Stimulated activated CD4-positive, alpha-beta T cell treated with anti-CD3 and anti-CD28 coated beads, Interleukin-4, amount 100 ng/mL, for 24 hours (primary cell): ENCODE measurements at regions not wholly inside any gene's neighbourhood (a gene's known extent, or its start where the extent isn't known, plus 50 kb on each side); places are given as distances from the start of the nearest gene placed in this dataset.
"Not testable (repeated sequence)": the region's sequence is repeated elsewhere in the genome, so short reads cannot be mapped to it uniquely, and the experiment has no call there.

Experiments used
- DNase-seq: peaks from one replicate; pipeline ENCODE4 v3.0.0-alpha.2; 2020

DNA sequence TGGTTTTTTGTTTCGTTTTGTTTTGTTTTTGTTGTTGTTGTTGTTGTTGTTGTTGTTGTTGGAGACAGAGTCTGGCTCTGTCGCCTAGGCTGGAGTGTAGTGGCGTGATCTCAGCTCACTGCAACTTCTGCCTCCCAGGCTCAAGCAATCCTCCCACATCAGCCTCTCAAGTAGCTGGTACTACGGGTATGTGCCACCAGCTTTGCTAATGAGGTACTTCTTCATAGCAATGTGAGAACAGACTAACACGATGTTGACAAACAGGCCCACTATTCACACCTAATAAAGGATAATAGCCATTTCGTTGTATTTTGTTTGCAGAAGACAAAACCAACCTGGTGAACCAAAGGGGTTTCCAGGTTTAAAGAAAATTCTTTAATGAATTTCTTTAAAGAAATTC, 130.9 kb downstream of the DIRAS2 start:
- DNase-seq = no peak

GRCh38 chr9:90514877-90515276, 127.7 kb downstream of the DIRAS2 start:
- no peak for DNase-seq

- DNase-seq = no peak
These were observed 127.1 kb downstream of the DIRAS2 start for GRCh38 chr9:90515510-90515909.

- no peak for DNase-seq
These were observed 125.5 kb downstream of the DIRAS2 start for GRCh38 chr9:90517103-90517502.

DNA sequence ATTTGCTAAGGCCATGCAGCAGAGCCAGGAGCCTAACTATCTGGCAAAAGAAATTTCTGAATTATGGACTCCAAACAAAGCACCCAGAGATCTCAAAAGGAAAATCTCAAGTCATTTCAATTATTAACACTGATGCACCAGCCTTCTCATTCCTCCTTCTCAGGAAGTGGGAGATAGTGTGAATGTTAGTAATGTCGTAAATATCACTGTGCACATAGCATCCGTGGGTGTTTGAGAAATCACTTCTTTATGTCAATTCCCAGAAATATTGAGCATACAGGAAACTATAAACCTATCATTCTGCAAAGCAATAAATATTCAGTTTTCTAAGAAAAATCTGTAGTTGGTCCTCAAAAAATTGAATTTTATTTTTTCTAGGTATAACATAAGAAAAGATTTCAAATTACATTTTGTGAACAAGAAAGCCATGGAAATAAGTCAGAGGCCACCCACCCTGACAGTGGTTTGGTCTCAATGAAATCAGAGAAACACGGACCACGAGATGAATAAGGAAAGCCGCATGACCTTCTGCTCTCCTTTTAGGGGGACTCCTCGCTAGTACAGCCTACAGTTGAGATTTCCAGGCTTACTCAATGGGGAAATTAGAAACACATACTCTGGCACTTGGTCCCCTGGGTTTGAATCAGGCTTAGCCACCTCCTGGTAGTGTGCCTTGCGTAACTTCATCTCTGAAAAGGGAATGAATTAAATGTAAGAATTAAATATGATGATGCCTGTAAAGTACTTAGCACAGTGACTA, 120.6 kb downstream of the DIRAS2 start:
- no peak for DNase-seq

GRCh38 chr9:90523958-90524357, 118.7 kb downstream of the DIRAS2 start:
- no peak for DNase-seq

- DNase-seq = no peak
These were observed 116.2 kb downstream of the DIRAS2 start for GRCh38 chr9:90526386-90526785.

DNA sequence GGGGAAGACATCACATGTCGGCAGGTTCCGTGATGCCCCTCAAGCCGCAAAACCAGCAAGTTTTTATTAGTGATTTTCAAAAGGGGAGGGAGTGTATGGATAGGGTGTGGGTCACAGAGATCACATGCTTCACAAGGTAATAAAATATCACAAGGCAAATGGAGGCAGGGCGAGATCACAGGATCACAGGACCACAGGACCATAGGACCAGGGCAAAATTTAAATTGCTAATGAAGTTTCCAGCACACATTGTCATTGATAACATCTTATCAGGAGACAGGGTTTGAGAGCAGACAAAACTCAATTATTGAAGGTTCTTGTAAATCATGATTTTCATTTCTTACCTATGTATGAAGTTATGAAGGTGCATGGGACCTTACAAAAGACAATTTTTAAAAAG, 106.5 kb downstream of the DIRAS2 start:
- not testable (repeated sequence) for DNase-seq

- DNase-seq = no peak
These were observed 104.1 kb downstream of the DIRAS2 start for GRCh38 chr9:90538566-90538965.

DNA sequence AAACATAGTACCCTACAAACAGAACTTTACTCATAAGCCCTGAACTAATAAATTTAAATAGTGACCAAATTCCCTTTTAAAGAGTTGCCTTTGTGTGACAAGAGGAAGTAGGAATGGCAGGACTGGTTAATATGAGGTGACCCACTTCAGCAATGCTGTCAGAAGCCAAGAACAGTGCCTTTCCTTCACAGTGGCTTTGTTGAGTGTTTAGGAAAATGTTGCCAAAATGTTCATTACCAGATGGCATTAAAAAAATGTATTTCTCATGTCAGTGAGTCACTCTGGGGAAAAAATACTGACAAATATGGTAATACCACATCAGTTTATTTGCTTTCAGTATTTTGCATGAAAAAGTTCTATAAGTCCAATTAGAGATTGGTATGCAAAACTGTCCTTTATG, 103.3 kb downstream of the DIRAS2 start:
- DNase-seq = no peak

GRCh38 chr9:90540734-90541133, 101.9 kb downstream of the DIRAS2 start:
- DNase-seq = no peak

- DNase-seq = no peak
These were observed 98.1 kb downstream of the DIRAS2 start for GRCh38 chr9:90544488-90544887.

- no peak for DNase-seq
These were observed 96.4 kb downstream of the DIRAS2 start for GRCh38 chr9:90546200-90546599.

- no peak for DNase-seq
These were observed 94.7 kb downstream of the DIRAS2 start for GRCh38 chr9:90547896-90548295.

- no peak for DNase-seq
These were observed 90.3 kb downstream of the DIRAS2 start for GRCh38 chr9:90552317-90552716.

DNA sequence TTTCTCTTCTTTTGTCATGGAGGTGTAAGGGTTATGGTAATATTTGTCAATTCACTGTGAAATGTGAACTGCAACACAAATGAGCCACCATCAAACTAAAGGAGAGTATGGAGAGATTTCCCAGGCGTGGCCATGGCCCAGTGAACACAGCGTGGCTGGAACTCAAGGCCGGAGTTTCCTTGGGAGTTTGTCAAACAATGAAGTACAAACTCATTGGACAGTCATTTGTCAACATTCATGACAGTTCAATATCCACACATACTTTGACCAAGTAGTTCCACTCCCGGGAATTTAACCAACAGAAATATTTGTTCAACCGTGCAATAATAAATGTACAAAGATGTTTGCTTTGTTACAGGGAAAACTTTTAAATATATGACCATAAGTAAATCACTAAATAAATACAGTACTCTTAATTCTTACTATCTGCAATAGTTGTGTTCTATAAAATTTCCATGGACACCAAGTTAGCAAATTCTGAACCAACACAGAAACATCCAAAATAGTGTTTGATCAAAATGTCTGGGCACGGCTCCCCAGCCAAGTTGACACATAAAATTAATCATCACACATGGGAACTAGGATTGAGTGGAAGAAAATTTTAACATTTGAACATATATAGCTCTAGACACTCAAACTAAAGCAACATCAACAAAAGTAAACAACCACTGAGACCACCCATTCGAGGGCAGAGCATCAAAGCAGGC, 87.1 kb downstream of the DIRAS2 start:
- DNase-seq = no peak

GRCh38 chr9:90556897-90557675, 85.5 kb downstream of the DIRAS2 start:
- DNase-seq = no peak

GRCh38 chr9:90559075-90560073, 83.2 kb downstream of the DIRAS2 start:
- no peak for DNase-seq
